HFF-Myc (cell line): ENCODE measurements at regions not wholly inside any gene's neighbourhood (a gene's known extent, or its start where the extent isn't known, plus 50 kb on each side); places are given as distances from the start of the nearest gene placed in this dataset.

Experiments
- DNase-seq: peaks from one replicate; pipeline ENCODE4 v3.0.0-alpha.2; 2011; ENCODE audit warnings: low read depth; ENCODE audit errors: extremely low read depth
- H3K4me3 ChIP-seq: replicated peaks from 2 replicates; pipeline ENCODE4 v1.5.1; 2011; ENCODE audit warnings: low read depth, mild to moderate bottlenecking, control low read depth, low read length
- CTCF ChIP-seq: IDR thresholded peaks from 2 replicates; pipeline ENCODE4 v1.5.1; 2012; ENCODE audit warnings: mild to moderate bottlenecking, low read depth, low read length, control low read depth; ENCODE audit errors: missing control alignments

GRCh38 chr6:21538186-21538798, 55.3 kb upstream of the SOX4 start:
- H3K4me3 ChIP-seq = no peak overlapping the region
- DNase-seq = no peak

GRCh38 chr6:21539621-21540100, 53.9 kb upstream of the SOX4 start:
- no peak for TF ChIP-seq CTCF
- no peak for DNase-seq
- no peak overlapping the region for H3K4me3 ChIP-seq

More at GRCh38 chr6:21538186-21538798, 55.3 kb upstream of the SOX4 start:
- no peak for TF ChIP-seq CTCF
